PC-9 (cell line): ENCODE measurements at regions not wholly inside any gene's neighbourhood (a gene's known extent, or its start where the extent isn't known, plus 50 kb on each side); places are given as distances from the start of the nearest gene placed in this dataset.

ENCODE experiments used
- CTCF ChIP-seq: fragments of 200-600 bp; sonication (generic); conservative IDR thresholded peaks from 2 replicates; pipeline ENCODE4 v1.6.1; 2017; ENCODE audit warnings: mixed run types, antibody characterized with exemption, mild to moderate bottlenecking, moderate library complexity
- EZH2 ChIP-seq: fragments of 200-600 bp; sonication (generic); IDR thresholded peaks from 2 replicates; pipeline ENCODE4 v1.8.0; 2017; ENCODE audit warnings: antibody characterized with exemption, low read depth

GRCh38 chr15:60275624-60276023, 122.2 kb downstream of the ANXA2 start:
- TF ChIP-seq CTCF: no peak
- TF ChIP-seq EZH2: no peak
